BLaER1 treated with 17β-estradiol and CSF1 and Interleukin-3, amounts not matched to agents 10 nM and 100 nM (cell line): ENCODE measurements at regions not wholly inside any gene's neighbourhood (a gene's known extent, or its start where the extent isn't known, plus 50 kb on each side); places are given as distances from the start of the nearest gene placed in this dataset.

ENCODE experiments used
- H3K27ac ChIP-seq, 11 experiments: shearing (Covaris generic); formaldehyde crosslinking; 2 replicates each; pipeline ENCODE4 v1.8.1; 2022
- H3K27me3 ChIP-seq, 11 experiments: shearing (Covaris generic); formaldehyde crosslinking; 2 replicates each; pipeline ENCODE4 v1.8.1; 2022
- H3K36me3 ChIP-seq, 11 experiments: shearing (Covaris generic); formaldehyde crosslinking; 2 replicates each; pipeline ENCODE4 v1.8.1; 2022
- H3K4me1 ChIP-seq, 10 experiments: shearing (Covaris generic); formaldehyde crosslinking; 2 replicates each; pipeline ENCODE4 v1.8.1; 2022
- H3K4me2 ChIP-seq, 11 experiments: shearing (Covaris generic); formaldehyde crosslinking; 2 replicates each; pipeline ENCODE4 v1.8.1; 2022
- H3K4me3 ChIP-seq, 10 experiments: shearing (Covaris generic); formaldehyde crosslinking; 2 replicates each; pipeline ENCODE4 v1.8.1; 2022
- H3K9ac ChIP-seq, 11 experiments: shearing (Covaris generic); formaldehyde crosslinking; 2 replicates each; pipeline ENCODE4 v1.8.1; 2022
- H3K9me3 ChIP-seq, 11 experiments: shearing (Covaris generic); formaldehyde crosslinking; replicated peaks in 1 of 11; 2 replicates each; pipeline ENCODE4 v1.8.1; 2022
- H4K20me1 ChIP-seq, 11 experiments: shearing (Covaris generic); formaldehyde crosslinking; 2 replicates each; pipeline ENCODE4 v1.8.1; 2022
- Cebpa-rat ChIP-seq, 11 experiments: shearing (Covaris generic); IDR thresholded peaks; 2 replicates each; pipeline ENCODE4 v1.8.1; 2022

DNA sequence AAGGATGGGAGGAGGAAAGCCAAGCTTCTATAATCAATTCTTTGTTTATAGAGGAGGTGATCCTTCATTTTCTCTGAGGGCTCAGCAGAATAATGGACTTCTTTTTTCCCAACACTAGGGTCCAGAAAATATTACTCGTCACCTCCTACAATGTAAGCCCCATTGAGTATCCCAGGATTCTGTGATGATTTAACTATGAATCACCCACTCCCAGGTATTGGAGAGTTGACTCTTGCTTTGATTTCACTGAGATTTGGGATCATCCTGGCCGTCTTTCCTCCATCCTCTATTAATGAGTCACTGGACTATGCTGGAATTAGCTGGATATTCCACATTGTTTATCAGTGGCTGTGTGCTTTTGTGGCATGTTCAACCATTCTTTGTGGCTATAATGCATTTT lies 452.0 kb downstream of the NPIPA7 start:
- no peaks in the 10 kb centered on the region for H4K20me1 ChIP-seq
- H3K4me1 ChIP-seq: peaks cover 6 to 17% (median 13%) of the 10 kb centered on the region in 10 experiments; a peak in 18 of 20 replicates
- no peaks in the 10 kb centered on the region for H3K9me3 ChIP-seq
- H3K36me3 ChIP-seq: no peaks in the 10 kb centered on the region
- H3K4me3 ChIP-seq: no peak overlapping the region
- H3K9ac ChIP-seq: no peak overlapping the region
- H3K27ac ChIP-seq: no peak overlapping the region
- no peak for TF ChIP-seq Cebpa-rat (IDR thresholded peaks at IDR 0.05)
- H3K4me2 ChIP-seq: no peak overlapping the region
- H3K27me3 ChIP-seq: no peaks in the 10 kb centered on the region

DNA sequence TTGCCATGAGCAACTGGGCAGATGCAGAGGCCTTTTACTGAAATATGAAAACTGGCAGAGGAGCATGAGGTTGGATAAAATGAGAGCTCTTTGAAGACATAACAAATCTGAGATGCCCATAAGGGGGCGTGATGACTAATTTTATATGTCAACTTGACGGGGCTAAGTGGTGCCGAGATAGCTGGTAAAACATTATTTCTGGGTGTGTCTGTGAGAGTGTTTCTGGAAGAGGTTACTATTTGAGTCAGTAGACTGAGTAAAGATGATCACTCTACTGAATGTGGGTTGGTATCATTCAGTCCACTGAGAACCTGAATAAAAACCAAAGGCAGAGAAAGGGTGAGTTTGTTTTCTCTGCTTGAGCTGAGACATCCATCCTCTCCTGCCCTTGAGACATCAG lies 454.2 kb downstream of the NPIPA7 start:
- Histone ChIP-seq H4K20me1 (no peaks in the 10 kb centered on the region), H3K27me3 (no peaks in the 10 kb centered on the region), H3K4me3 (no peak overlapping the region), H3K4me2 (no peak overlapping the region), H3K27ac (no peak overlapping the region), H3K9me3 (no peaks in the 10 kb centered on the region), H3K4me1 (peaks cover 6 to 13% (median 11%) of the 10 kb centered on the region in 10 experiments; a peak in 18 of 20 replicates), H3K36me3 (no peaks in the 10 kb centered on the region), H3K9ac (no peak overlapping the region)
- TF ChIP-seq Cebpa-rat (IDR thresholded peaks at IDR 0.05): no peak

DNA sequence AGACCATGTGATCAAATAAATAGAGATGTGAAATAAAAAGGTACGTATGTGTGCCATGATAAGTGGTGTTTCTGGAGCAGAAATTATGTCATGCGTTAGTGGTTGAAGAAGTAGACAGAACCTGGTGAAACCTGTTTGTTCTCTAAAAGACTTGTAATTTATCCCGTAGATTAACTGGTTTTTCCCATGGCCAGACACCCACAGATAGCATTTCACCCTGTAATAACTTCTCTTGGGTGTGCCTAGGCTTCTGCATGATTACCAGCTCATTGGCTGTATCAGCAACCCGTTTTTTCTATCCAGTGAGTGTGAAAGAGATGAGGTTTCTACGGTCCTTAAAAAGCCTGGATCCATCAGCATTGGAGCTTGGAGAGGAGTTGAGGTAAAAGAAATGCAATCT lies 471.3 kb downstream of the NPIPA7 start:
- H3K4me1 ChIP-seq: no peaks in the 10 kb centered on the region
- H3K27ac ChIP-seq: no peak overlapping the region
- H3K9me3 ChIP-seq: peaks cover 0 to 7% (median 0%) of the 10 kb centered on the region in 11 experiments; a peak in 2 of 22 replicates
- no peak overlapping the region for H3K9ac ChIP-seq
- TF ChIP-seq Cebpa-rat (IDR thresholded peaks at IDR 0.05): no peak
- no peaks in the 10 kb centered on the region for H3K36me3 ChIP-seq
- no peaks in the 10 kb centered on the region for H4K20me1 ChIP-seq
- no peaks in the 10 kb centered on the region for H3K27me3 ChIP-seq
- H3K4me2 ChIP-seq: no peak overlapping the region
- H3K4me3 ChIP-seq: no peak overlapping the region

DNA sequence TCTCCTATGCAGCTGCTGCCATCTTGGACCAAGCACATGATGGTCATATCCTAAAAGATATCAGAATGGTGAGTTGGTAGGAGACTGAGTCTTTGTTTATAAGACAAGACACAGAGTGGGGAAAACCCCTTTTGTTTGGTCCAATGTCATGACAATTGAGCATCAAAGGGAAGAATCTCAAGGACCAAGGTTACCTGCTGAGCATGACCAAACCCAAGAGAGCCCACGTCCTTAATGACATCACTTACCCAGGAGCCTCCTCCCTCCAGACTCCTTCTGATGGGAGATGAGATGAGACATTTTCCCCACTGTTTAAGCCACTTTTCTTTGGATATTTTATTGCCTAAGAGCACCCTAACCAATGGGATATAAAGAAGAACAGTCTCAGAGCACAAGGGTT lies 478.1 kb downstream of the NPIPA7 start:
- no peak for TF ChIP-seq Cebpa-rat (IDR thresholded peaks at IDR 0.05)
- H3K4me2 ChIP-seq: no peak overlapping the region
- no peak overlapping the region for H3K4me3 ChIP-seq
- H3K9ac ChIP-seq: no peak overlapping the region
- no peak overlapping the region for H3K27ac ChIP-seq
- no peaks in the 10 kb centered on the region for H3K36me3 ChIP-seq
- H3K27me3 ChIP-seq: no peaks in the 10 kb centered on the region
- no peaks in the 10 kb centered on the region for H3K9me3 ChIP-seq
- H4K20me1 ChIP-seq: no peaks in the 10 kb centered on the region
- no peaks in the 10 kb centered on the region for H3K4me1 ChIP-seq

- H3K27ac ChIP-seq: no peak overlapping the region
- no peaks in the 10 kb centered on the region for H3K9me3 ChIP-seq
- no peaks in the 10 kb centered on the region for H3K36me3 ChIP-seq
- H3K4me2 ChIP-seq: no peak overlapping the region
- no peak overlapping the region for H3K4me3 ChIP-seq
- H3K27me3 ChIP-seq: no peaks in the 10 kb centered on the region
- H3K9ac ChIP-seq: no peak overlapping the region
- TF ChIP-seq Cebpa-rat (IDR thresholded peaks at IDR 0.05): no peak
- no peaks in the 10 kb centered on the region for H4K20me1 ChIP-seq
- no peaks in the 10 kb centered on the region for H3K4me1 ChIP-seq
These were observed 478.8 kb downstream of the NPIPA7 start for GRCh38 chr16:16857603-16858283.

- H3K4me2 ChIP-seq: no peak overlapping the region
These were observed 482.6 kb downstream of the NPIPA7 start for GRCh38 chr16:16861546-16861945.

GRCh38 chr16:16863672-16864071 lies 484.7 kb downstream of the NPIPA7 start:
- H3K4me1 ChIP-seq: no peaks in the 10 kb centered on the region
- no peak overlapping the region for H3K4me3 ChIP-seq
- H3K4me2 ChIP-seq: no peak overlapping the region
- no peaks in the 10 kb centered on the region for H3K9me3 ChIP-seq
- H3K36me3 ChIP-seq: no peaks in the 10 kb centered on the region
- no peak overlapping the region for H3K27ac ChIP-seq
- H3K9ac ChIP-seq: no peak overlapping the region
- no peak for TF ChIP-seq Cebpa-rat (IDR thresholded peaks at IDR 0.05)
- H4K20me1 ChIP-seq: no peaks in the 10 kb centered on the region
- H3K27me3 ChIP-seq: no peaks in the 10 kb centered on the region

More at GRCh38 chr16:16861546-16861945, 482.6 kb downstream of the NPIPA7 start:
- no peak for TF ChIP-seq Cebpa-rat (IDR thresholded peaks at IDR 0.05)
- H3K9me3 ChIP-seq: no peaks in the 10 kb centered on the region
- H4K20me1 ChIP-seq: no peaks in the 10 kb centered on the region
- no peaks in the 10 kb centered on the region for H3K4me1 ChIP-seq
- no peak overlapping the region for H3K4me3 ChIP-seq
- H3K27ac ChIP-seq: no peak overlapping the region
- H3K36me3 ChIP-seq: no peaks in the 10 kb centered on the region
- H3K9ac ChIP-seq: no peak overlapping the region
- no peaks in the 10 kb centered on the region for H3K27me3 ChIP-seq

DNA sequence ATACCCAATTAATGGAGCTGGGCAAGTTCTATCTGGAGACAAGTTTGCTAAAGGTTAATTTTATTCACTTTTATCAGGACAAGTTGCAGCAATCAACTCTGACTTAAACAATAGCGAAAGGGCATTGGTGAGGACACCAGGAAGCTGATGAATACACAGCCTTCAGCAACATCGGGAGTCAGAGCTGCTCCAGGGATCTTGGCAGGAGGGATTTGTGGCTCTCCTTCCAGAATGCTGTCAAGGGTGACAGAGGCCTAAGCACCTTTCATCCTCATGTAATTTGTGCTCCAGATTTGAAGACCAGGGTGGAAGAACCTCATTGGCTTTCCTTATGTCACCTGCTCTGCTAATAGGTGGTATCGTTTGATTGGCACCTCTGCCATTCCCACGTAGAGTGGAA lies 485.6 kb downstream of the NPIPA7 start:
- Histone ChIP-seq H3K36me3 (no peaks in the 10 kb centered on the region), H3K9me3 (no peaks in the 10 kb centered on the region), H3K27ac (no peak overlapping the region), H3K9ac (no peak overlapping the region), H4K20me1 (no peaks in the 10 kb centered on the region), H3K4me2 (no peak overlapping the region), H3K4me3 (no peak overlapping the region), H3K4me1 (no peaks in the 10 kb centered on the region), H3K27me3 (no peaks in the 10 kb centered on the region)
- no peak for TF ChIP-seq Cebpa-rat (IDR thresholded peaks at IDR 0.05)

DNA sequence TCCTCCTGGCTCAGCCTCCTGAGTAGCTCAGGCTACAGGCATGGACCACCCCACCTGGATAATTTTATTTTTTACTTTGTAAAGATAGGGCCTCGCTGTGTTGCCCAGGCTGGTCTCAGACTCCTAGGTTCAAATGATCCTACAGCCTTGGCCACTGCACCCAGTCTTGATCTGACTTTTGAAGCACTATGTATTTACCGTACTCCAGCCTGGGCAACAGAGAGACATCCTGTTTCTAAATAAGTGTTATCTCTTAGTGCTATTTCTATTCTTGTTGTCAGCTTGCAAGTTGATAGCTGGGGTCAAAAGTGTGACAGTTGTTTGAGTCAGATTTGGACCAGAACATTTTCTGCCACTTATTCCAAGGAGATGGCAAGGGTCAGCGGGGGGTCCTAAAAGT lies 486.4 kb downstream of the NPIPA7 start:
- no peak overlapping the region for H3K4me2 ChIP-seq
- no peaks in the 10 kb centered on the region for H3K36me3 ChIP-seq
- no peak for TF ChIP-seq Cebpa-rat (IDR thresholded peaks at IDR 0.05)
- no peaks in the 10 kb centered on the region for H4K20me1 ChIP-seq
- no peak overlapping the region for H3K4me3 ChIP-seq
- H3K9me3 ChIP-seq: no peaks in the 10 kb centered on the region
- no peak overlapping the region for H3K27ac ChIP-seq
- no peak overlapping the region for H3K9ac ChIP-seq
- H3K27me3 ChIP-seq: no peaks in the 10 kb centered on the region
- H3K4me1 ChIP-seq: no peaks in the 10 kb centered on the region

- no peaks in the 10 kb centered on the region for H3K4me1 ChIP-seq
- H3K27me3 ChIP-seq: no peaks in the 10 kb centered on the region
- H3K9me3 ChIP-seq: no peaks in the 10 kb centered on the region
- TF ChIP-seq Cebpa-rat (IDR thresholded peaks at IDR 0.05): no peak
- H3K4me3 ChIP-seq: no peak overlapping the region
- no peak overlapping the region for H3K9ac ChIP-seq
- H3K27ac ChIP-seq: no peak overlapping the region
- H3K36me3 ChIP-seq: no peaks in the 10 kb centered on the region
- H3K4me2 ChIP-seq: no peak overlapping the region
- no peaks in the 10 kb centered on the region for H4K20me1 ChIP-seq
These were observed 489.0 kb downstream of the NPIPA7 start for GRCh38 chr16:16867973-16868372.
